Mesodermal cell (in vitro differentiated cells): ENCODE measurements at regions not wholly inside any gene's neighbourhood (a gene's known extent, or its start where the extent isn't known, plus 50 kb on each side); places are given as distances from the start of the nearest gene placed in this dataset.

ENCODE experiments used
- H3K27ac ChIP-seq: 2 replicates; pipeline ENCODE4 v1.7.0; 2013; ENCODE audit warnings: mild to moderate bottlenecking, low read depth, low read length, moderate library complexity; ENCODE audit not compliant: severe bottlenecking
- H3K36me3 ChIP-seq: 2 replicates; pipeline ENCODE4 v1.7.1; 2013; ENCODE audit warnings: mild to moderate bottlenecking, low read length, moderate library complexity; ENCODE audit not compliant: control insufficient read depth, insufficient read depth
- H3K4me1 ChIP-seq: one replicate; pipeline ENCODE4 v1.7.1; 2013; ENCODE audit warnings: mild to moderate bottlenecking, low read length; ENCODE audit not compliant: insufficient read depth, control insufficient read depth, poor library complexity, severe bottlenecking
- H3K4me3 ChIP-seq: 2 replicates; pipeline ENCODE4 v1.7.0; 2013; ENCODE audit warnings: low read length, control low read depth, mild to moderate bottlenecking; ENCODE audit not compliant: insufficient read depth, poor library complexity, severe bottlenecking; ENCODE audit errors: extremely low read depth
- H3K9me3 ChIP-seq: 2 replicates; pipeline ENCODE4 v1.7.1; 2013; ENCODE audit warnings: mild to moderate bottlenecking, low read length, moderate library complexity; ENCODE audit not compliant: control insufficient read depth
- WGBS, 2 experiments: methylation state at CpG; one replicate each; pipeline ENCODE4 v1.1.5; 2013; ENCODE audit warnings: missing lambda C conversion rate in 2 of 2; ENCODE audit not compliant: insufficient coverage in 2 of 2; 5-methylcytosine and 5-hydroxymethylcytosine counted together

DNA sequence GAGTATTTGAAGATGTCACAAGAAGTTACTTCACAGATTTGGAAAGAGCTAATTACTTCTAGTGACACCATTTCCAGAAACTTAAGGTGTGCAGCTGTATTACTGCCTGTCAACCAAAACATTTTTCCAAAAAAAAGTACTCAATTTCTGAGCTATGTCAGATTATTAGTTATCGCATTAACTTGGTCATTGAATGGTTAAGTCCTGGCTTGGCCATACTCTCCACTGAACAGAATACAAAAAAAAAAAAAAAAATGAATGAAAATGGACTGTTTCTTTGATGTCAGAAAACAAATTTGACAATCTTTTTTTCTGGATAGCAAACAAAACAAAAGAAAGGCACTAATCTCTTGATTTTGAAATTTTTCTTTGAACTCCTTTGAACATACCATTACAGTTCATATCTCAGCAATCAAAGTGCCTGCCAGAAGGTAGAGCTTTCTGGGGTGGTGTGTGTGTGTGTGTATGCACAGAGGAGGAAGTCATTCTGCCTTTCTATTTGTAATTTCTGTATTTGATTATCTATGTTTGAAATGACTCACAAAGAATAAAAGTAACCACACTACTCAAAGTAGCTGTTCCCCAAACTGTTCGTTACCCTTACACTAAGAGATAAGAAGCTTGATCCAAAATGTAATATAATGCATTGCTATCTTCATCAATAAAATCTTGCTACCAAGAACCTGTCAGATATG, 210.8 kb upstream of the FUT9 start:
- WGBS, 2 experiments = no CpG with 5 or more reads among the region's 2 CpGs
- Histone ChIP-seq H3K36me3 (no peaks in the 10 kb centered on the region), H3K4me1 (no peaks in the 10 kb centered on the region), H3K27ac (no peak overlapping the region), H3K9me3 (no peaks in the 10 kb centered on the region), H3K4me3 (no peak overlapping the region)

DNA sequence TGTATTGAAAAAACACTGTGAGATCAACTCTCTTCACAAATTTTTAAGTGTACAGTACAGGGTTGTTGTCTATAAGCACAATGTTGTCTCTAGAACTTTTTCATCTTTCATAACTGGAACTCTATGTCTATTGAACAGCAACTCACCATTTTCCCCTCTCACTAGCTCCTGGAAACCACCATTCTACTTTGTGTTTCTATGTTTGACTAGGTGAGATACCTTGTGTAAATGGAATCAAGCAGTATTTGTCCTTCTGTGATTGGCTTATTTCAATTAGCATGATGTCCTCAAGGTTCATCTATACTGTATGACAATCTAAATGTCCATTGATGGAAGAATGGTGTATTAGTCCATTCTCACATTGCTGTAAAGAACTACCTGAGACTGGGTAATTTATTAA, 210.1 kb upstream of the FUT9 start:
- Histone ChIP-seq H3K27ac (no peak overlapping the region), H3K9me3 (no peaks in the 10 kb centered on the region), H3K4me3 (no peak overlapping the region), H3K36me3 (no peaks in the 10 kb centered on the region), H3K4me1 (no peaks in the 10 kb centered on the region)

DNA sequence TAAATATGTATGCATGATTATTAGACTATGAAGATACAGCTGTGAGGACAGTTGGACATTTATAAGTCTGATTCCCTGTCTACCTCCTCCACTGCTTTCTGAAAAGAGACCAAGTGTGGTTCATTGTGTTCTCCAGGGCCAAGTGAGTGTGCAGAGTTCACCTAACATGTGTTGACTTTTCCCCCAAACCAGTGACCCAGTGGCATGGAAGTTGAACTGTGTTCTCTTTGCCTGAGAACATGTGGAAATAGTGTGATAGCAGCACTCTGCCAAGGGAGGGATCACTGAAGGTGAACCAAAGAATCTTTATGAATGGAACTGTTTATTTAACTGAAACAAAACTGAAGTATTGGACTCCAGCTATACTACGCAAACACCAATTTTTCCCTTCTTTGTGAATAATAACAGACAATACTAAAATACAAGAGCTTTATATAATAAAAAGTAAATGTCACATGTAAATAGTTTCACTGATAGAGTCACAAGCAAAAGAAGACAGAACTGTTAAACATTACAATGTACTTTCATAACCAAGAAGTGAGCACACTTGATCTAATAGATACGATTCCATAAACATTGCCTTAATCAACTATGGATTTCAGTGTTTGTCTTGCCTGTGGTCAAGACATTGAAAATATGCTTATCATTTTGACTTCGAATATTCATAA, 200.3 kb upstream of the FUT9 start:
- no CpG with 5 or more reads among the region's 3 CpGs for WGBS, 2 experiments
- Histone ChIP-seq H3K4me3 (no peak overlapping the region), H3K27ac (no peak overlapping the region), H3K4me1 (no peaks in the 10 kb centered on the region), H3K9me3 (no peaks in the 10 kb centered on the region), H3K36me3 (no peaks in the 10 kb centered on the region)

DNA sequence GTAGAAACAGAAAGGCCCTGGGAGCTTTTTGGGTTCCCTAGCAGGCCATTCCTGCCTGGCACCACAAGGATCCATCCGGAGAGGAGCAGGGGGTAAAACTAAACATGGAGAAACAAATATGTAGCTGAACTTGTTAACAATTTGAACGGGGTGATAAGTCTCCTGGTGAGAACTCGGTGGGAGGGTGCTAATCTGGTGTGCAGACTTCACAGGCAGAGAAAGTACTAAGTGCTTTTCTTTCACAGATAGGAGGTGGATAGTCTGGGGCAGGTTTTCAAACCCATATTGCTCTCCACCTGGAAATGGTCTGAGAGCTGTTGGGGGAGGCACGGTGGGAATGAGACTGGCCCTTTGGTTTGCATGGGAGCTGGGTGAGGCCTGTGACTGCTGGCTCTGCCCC, 196.3 kb upstream of the FUT9 start:
- Histone ChIP-seq H3K27ac (no peak overlapping the region), H3K9me3 (no peaks in the 10 kb centered on the region), H3K4me1 (no peaks in the 10 kb centered on the region), H3K4me3 (no peak overlapping the region), H3K36me3 (no peaks in the 10 kb centered on the region)
- 68 to 73% methylated on average over 3 of the region's 4 CpGs for WGBS, 2 experiments

DNA sequence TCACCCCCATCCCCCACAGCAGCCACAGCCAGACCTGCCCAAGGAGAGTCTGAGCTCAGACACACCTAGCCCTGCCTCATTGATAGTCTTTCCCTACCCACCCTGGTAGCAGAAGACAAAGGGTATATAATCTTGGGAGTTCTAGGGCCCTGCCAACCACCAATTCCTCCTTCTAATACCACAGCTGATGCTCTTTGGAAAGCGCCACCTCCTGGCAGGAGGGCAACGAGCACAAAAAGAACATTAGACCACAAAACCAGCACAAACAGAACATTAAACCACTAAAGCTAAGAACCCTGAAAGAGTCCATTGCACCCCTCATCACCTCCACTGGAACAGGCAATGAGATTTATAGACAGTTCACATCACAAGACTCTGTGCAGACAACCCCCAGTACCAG, 195.8 kb upstream of the FUT9 start:
- H3K9me3 ChIP-seq = no peaks in the 10 kb centered on the region
- no peak overlapping the region for H3K27ac ChIP-seq
- H3K4me1 ChIP-seq = no peaks in the 10 kb centered on the region
- H3K4me3 ChIP-seq = no peak overlapping the region
- 100% methylated on average over 1 of the region's 2 CpGs for WGBS, 2 experiments
- no peaks in the 10 kb centered on the region for H3K36me3 ChIP-seq

DNA sequence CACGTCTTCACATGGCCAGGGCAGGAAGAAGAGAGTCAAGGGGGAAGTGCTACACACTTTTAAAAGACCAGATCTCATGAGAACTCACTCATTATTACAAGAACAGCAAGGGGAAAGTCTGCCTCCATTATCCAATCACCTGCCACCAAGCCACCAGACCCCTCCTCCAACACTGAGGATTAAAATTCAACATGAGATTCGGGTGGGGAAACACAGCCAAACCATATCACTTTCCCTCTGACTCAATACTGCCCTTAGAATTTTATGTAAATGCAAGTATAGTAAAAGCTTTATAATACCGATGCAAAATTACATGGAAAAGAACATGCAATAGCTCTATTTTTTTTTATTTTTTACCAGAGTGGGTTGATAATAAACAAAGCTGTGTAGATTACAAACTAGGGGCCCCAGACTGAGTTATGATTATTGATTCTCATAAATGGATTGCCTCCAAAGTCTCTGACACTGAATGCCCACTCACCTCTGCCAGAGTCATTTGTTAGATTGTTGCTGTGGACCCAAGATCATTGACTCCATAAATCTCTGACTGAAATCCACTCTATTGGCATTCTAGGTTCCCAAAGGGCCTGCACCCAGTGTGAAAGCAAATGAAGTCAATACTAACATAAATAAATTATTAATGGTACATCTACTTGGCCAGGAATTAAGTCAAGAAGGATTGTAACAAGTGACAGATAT, 184.8 kb upstream of the FUT9 start:
- Histone ChIP-seq H3K4me1 (no peaks in the 10 kb centered on the region), H3K36me3 (no peaks in the 10 kb centered on the region), H3K4me3 (no peak overlapping the region), H3K9me3 (no peaks in the 10 kb centered on the region), H3K27ac (no peak overlapping the region)
- WGBS, 2 experiments = 86% methylated on average over 1 of the region's 3 CpGs; no CpG with 5 or more reads in 1 of the 2 experiments

DNA sequence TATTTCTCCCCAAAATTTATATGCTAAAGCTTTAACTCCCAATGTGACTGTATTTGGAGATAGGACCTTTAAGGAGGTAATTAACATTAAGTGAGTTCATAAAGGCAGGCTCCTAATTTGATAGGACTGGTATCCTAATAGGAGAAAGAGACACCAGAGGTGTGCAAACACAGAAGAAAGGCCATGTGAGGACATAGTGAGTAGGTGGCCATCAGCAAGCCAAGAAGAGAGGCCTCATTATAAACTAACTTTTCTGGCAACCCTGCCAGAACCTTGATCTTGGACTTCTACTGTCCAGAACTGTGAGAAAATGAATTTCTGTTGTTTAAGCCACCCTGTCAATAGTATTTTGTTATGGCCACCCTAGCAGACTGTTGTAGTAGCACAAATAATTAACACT, 177.9 kb upstream of the FUT9 start:
- Histone ChIP-seq H3K9me3 (no peaks in the 10 kb centered on the region), H3K4me3 (no peak overlapping the region), H3K27ac (no peak overlapping the region), H3K4me1 (no peaks in the 10 kb centered on the region), H3K36me3 (no peaks in the 10 kb centered on the region)

DNA sequence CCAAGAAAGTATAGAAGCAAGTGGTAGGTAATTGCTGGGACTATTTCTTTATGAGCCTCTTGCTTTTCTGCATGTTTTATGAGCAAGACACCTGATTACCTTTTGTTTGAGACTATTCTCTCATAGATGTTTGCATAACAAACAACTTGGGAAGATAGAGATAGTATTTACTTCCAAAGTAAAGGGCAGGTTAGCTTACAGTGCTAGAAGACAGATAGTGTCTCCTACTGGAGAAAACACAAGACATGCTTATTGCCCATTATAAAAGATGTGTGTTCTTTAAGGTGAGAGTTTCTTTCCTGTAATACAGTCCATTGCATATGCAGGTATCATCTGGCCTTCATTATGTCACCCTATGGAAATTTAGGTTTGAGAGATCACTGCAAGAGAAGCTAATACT, 174.2 kb upstream of the FUT9 start:
- H3K27ac ChIP-seq = no peak overlapping the region
- no peaks in the 10 kb centered on the region for H3K4me1 ChIP-seq
- H3K9me3 ChIP-seq = no peaks in the 10 kb centered on the region
- H3K4me3 ChIP-seq = no peak overlapping the region
- H3K36me3 ChIP-seq = no peaks in the 10 kb centered on the region

DNA sequence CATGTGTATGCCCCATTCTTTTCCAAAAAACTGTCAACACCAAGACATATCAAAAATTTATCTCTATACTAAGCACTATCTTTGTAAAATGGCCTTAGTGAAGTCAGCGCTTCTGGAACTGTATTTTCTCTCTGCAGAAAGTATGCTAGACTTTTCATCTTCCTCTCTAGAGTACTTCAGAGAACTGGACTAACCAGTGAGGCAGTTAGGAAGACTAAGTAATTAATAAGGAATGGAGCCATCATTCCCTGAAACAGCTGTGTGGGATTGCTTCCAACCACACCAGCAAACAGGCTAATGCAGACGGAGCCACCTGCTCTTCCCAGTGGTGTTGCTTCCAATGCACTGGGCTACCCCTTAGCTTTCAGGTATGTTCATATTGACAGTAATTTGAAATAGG, 169.1 kb upstream of the FUT9 start:
- 67 to 83% methylated on average over 1 of the region's 2 CpGs for WGBS, 2 experiments
- Histone ChIP-seq H3K36me3 (no peaks in the 10 kb centered on the region), H3K9me3 (no peaks in the 10 kb centered on the region), H3K27ac (no peak overlapping the region), H3K4me1 (no peaks in the 10 kb centered on the region), H3K4me3 (no peak overlapping the region)

DNA sequence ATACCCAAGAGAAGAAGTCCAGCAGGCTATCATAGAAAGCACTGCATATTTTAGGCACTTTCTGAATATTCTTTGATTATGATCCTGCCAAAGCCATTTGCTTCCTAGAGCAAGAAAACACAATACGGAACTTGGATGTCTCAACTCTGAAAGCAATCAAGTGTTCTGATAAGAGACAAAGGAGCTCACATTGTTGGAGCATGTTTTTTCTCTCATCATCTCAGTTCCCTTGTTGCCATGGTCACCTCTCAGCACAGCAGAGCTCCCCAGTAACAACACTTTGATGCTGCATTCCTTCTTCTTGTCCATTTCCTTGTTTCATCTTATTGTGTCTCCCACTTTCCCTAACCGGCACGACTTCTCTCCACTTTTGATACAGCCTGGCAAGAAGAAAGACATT, 168.7 kb upstream of the FUT9 start:
- no peaks in the 10 kb centered on the region for H3K36me3 ChIP-seq
- no peaks in the 10 kb centered on the region for H3K9me3 ChIP-seq
- WGBS, 2 experiments = 76 to 80% methylated on average over 2 to 3 of the region's 3 CpGs
- no peak overlapping the region for H3K27ac ChIP-seq
- H3K4me3 ChIP-seq = no peak overlapping the region
- no peaks in the 10 kb centered on the region for H3K4me1 ChIP-seq

DNA sequence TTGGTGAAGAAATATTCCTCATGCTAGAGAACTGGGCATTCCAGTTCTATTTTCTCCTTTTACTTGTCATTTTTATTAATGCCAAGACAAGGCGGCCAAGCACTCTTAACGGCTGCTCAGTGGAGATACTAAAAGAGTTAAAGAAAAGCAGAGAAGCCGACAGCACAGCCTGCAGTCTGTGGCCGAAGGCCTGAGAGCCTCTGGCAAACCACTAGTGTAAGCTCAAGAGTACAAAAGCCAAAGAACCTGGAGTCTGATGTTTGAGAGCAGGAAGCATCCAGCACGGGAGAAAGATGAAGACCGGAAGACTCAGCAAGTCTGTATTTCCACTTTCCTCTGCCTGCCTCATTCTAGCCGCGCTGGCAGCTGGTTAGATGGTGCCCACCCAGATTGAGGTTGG, 167.1 kb upstream of the FUT9 start:
- H3K4me1 ChIP-seq = no peaks in the 10 kb centered on the region
- WGBS, 2 experiments = 79 to 84% methylated on average over 7 to 8 of the region's 8 CpGs
- no peak overlapping the region for H3K27ac ChIP-seq
- no peaks in the 10 kb centered on the region for H3K36me3 ChIP-seq
- no peaks in the 10 kb centered on the region for H3K9me3 ChIP-seq
- H3K4me3 ChIP-seq = no peak overlapping the region
